ENCODE measurements at regions not wholly inside any gene's neighbourhood (a gene's known extent, or its start where the extent isn't known, plus 50 kb on each side); places are given as distances from the start of the nearest gene placed in this dataset.

DNA sequence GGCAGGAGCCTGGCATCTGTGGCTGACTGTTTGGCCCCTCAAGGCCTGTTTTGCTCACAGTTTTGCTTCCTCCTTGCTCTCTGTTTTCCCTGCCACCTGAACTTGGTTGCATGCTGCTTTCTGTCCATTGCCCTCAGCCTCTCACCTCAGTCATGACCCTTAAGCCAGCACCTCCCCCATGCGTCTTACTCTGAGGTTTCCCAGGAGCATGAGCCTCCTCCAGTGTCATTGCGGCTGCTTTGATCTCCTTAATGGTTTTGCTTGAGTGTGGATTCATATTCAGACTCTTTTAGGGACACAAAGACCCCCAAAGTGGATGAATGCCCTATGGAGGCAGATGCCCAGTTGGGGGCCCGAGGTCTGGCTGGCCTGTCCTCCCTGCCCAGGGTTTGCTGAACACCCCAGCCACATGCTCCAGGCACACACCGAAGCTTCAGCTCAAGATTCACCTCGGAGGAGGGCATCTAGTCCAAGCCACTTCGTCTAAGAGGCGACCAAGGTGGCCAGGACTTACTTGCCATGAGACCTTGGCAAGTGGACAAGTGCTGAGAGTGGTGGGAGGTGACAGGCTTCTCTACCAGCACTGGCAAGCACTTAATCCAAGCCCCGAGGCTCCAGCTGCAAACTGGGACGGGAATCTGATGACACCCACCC lies 95.4 kb upstream of the DIO3 start:
- H3K36me3 ChIP-seq (ENCODE audit: insufficient read depth, low read length): no peaks in the 10 kb centered on the region
- no peak overlapping the region for H2AFZ ChIP-seq (ENCODE audit: low read length)
- no peaks in the 10 kb centered on the region for H3K4me1 ChIP-seq (ENCODE audit: insufficient read depth, low read length)
- DNase-seq (ENCODE audit: insufficient read length, low spot score, missing footprints): no peak
- no peak overlapping the region for H3K4me2 ChIP-seq (ENCODE audit: insufficient read depth, low read length)
- H3K9me3 ChIP-seq (ENCODE audit: low read depth, low read length): no peaks in the 10 kb centered on the region
- H3K79me2 ChIP-seq (ENCODE audit: insufficient read depth, low read length): no peaks in the 10 kb centered on the region
- H3K27me3 ChIP-seq (ENCODE audit: insufficient read depth, low read length): peaks cover under 1% of the 10 kb centered on the region
- no peak overlapping the region for H3K4me3 ChIP-seq (ENCODE audit: insufficient read depth, low read length)
- TF ChIP-seq, protein P1, sequence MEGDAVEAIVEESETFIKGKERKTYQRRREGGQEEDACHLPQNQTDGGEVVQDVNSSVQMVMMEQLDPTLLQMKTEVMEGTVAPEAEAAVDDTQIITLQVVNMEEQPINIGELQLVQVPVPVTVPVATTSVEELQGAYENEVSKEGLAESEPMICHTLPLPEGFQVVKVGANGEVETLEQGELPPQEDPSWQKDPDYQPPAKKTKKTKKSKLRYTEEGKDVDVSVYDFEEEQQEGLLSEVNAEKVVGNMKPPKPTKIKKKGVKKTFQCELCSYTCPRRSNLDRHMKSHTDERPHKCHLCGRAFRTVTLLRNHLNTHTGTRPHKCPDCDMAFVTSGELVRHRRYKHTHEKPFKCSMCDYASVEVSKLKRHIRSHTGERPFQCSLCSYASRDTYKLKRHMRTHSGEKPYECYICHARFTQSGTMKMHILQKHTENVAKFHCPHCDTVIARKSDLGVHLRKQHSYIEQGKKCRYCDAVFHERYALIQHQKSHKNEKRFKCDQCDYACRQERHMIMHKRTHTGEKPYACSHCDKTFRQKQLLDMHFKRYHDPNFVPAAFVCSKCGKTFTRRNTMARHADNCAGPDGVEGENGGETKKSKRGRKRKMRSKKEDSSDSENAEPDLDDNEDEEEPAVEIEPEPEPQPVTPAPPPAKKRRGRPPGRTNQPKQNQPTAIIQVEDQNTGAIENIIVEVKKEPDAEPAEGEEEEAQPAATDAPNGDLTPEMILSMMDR (IDR thresholded peaks at IDR 0.05; ENCODE audit: extremely low read depth, low read depth, low read length): no peak
- no peak overlapping the region for H3K27ac ChIP-seq (ENCODE audit: low read depth, low read length)
- H4K20me1 ChIP-seq (ENCODE audit: insufficient read depth, low read length): no peaks in the 10 kb centered on the region

DNA sequence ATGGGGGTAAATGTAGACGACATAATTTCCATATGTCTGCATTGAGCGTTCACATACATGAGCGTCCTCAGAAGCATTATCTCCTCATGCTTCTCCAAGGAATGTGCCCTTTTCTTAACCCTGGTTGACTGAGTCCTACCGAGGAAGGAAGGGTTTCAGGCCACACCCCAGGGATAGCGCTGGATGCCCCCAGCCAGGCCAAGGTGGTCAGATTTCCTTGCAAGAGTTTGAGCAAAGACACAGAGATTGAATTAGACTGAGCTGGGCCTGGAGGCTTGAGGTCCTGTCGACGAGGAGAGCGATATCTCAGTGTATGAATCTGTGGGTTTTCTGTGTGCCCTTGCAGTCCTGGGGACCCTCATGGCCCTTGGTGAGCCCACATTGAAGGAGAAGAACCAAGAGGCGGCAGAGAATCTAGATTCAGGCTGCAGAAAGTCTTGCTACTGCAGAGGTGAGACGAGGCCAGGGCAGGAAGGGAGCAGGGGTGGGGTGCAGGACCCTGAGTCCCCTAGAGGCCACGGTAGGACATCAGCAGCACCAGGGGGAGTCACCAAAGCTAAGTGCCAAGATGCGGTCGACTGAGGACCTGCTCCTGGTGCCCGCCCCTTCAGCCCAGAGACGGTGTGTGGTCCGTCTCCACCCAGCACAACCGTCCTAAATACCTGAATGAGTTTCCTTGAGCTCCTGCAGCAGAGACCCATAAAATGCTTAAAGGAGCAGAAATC lies 94.7 kb upstream of the DIO3 start:
- no peaks in the 10 kb centered on the region for H4K20me1 ChIP-seq (ENCODE audit: insufficient read depth, low read length)
- H3K79me2 ChIP-seq (ENCODE audit: insufficient read depth, low read length): no peaks in the 10 kb centered on the region
- no peak overlapping the region for H3K4me3 ChIP-seq (ENCODE audit: insufficient read depth, low read length)
- no peaks in the 10 kb centered on the region for H3K27me3 ChIP-seq (ENCODE audit: insufficient read depth, low read length)
- H3K4me2 ChIP-seq (ENCODE audit: insufficient read depth, low read length): no peak overlapping the region
- H3K36me3 ChIP-seq (ENCODE audit: insufficient read depth, low read length): no peaks in the 10 kb centered on the region
- H3K9me3 ChIP-seq (ENCODE audit: low read depth, low read length): no peaks in the 10 kb centered on the region
- DNase-seq (ENCODE audit: insufficient read length, low spot score, missing footprints): no peak
- H3K27ac ChIP-seq (ENCODE audit: low read depth, low read length): no peak overlapping the region
- H3K4me1 ChIP-seq (ENCODE audit: insufficient read depth, low read length): no peaks in the 10 kb centered on the region
- H2AFZ ChIP-seq (ENCODE audit: low read length): no peak overlapping the region
- TF ChIP-seq, protein P1 (IDR thresholded peaks at IDR 0.05; ENCODE audit: extremely low read depth, low read depth, low read length): no peak

DNA sequence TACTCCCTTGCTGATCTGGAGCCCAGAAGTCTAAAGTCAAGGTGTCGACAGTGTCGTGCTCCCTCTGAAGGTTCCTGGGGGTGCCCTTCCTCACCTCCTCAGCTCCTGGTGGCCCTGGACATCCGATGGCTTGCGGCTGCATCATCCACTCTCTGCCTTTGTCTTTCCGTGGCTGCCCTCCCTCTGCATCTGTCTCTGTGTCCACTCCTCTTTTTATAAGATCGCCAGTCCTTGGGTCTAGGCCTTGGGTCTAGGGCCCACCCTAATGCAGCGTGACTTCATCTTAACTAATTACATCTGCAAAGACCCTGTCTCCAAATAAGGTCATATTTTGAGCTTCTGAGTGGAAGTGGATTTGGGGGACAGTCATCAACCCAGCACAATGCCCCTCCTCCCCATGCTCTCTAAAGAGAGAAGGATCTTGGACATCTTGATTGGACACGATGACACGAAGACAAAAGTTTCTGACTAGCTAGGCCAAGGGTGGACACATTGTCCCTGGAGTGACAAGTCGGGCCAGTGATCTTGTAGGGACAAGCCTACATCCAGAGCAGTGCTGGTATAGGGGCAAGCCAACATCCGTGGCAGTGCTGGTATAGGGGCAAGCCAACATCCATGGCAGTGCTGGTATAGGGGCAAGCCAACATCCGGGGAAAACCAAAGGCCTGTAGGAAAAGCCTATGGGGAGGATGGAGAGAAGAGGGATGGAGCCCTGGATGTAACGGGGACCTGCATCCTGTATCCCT lies 93.9 kb upstream of the DIO3 start:
- no peaks in the 10 kb centered on the region for H3K79me2 ChIP-seq (ENCODE audit: insufficient read depth, low read length)
- TF ChIP-seq, protein P1 (IDR thresholded peaks at IDR 0.05; ENCODE audit: extremely low read depth, low read depth, low read length): no peak
- H3K27me3 ChIP-seq (ENCODE audit: insufficient read depth, low read length): no peaks in the 10 kb centered on the region
- H2AFZ ChIP-seq (ENCODE audit: low read length): no peak overlapping the region
- H3K36me3 ChIP-seq (ENCODE audit: insufficient read depth, low read length): no peaks in the 10 kb centered on the region
- no peak overlapping the region for H3K4me2 ChIP-seq (ENCODE audit: insufficient read depth, low read length)
- H3K4me1 ChIP-seq (ENCODE audit: insufficient read depth, low read length): no peaks in the 10 kb centered on the region
- H4K20me1 ChIP-seq (ENCODE audit: insufficient read depth, low read length): no peaks in the 10 kb centered on the region
- no peak for DNase-seq (ENCODE audit: insufficient read length, low spot score, missing footprints)
- H3K27ac ChIP-seq (ENCODE audit: low read depth, low read length): no peak overlapping the region
- no peak overlapping the region for H3K4me3 ChIP-seq (ENCODE audit: insufficient read depth, low read length)
- H3K9me3 ChIP-seq (ENCODE audit: low read depth, low read length): no peaks in the 10 kb centered on the region
